ENCODE measurements at regions not wholly inside any gene's neighbourhood (a gene's known extent, or its start where the extent isn't known, plus 50 kb on each side); places are given as distances from the start of the nearest gene placed in this dataset.

DNA sequence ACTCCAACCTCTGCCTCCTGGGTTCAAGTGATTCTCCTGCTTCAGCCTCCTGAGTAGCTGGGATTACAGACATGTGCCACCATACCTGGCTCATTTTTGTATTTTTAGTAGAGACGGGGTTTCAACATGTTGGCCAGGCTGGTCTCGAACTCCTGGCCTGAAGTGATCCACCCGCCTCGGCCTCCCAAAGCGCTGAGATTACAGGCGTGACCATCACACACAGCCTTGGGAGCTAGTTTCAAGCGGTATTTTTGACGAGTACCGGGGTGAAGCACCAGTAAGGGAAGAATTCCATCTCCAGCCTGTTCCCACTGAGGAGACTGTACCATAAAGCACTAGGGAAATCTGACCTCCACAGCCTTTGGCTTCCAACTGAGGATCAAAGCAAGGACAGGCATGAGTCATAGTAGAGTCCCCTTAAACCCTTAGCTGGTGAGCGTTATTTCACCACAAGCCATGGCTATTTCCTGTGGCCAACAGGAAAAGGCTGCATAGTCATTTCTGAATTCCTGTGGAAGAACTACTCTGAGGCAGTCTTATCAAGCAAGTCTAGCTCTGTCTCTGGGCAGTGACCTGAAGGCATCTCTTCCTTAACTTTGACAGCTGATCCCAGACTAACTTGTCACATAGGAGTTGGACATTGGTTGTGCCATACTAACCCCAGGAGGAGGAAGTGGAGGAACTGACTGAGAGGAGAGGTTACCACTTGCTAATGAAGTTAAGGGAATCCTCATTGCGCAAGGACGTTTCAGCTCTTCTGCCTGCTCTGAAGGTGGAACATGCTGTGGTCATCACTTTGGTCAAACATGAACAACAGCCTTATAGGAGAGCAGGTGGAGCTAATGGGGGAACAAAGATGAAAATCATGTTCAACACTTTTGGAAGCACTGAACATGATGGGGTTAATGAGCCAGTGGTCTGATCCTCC is 85.8 kb upstream of the DMRT1 start (continued):
- TF ChIP-seq, protein P1, sequence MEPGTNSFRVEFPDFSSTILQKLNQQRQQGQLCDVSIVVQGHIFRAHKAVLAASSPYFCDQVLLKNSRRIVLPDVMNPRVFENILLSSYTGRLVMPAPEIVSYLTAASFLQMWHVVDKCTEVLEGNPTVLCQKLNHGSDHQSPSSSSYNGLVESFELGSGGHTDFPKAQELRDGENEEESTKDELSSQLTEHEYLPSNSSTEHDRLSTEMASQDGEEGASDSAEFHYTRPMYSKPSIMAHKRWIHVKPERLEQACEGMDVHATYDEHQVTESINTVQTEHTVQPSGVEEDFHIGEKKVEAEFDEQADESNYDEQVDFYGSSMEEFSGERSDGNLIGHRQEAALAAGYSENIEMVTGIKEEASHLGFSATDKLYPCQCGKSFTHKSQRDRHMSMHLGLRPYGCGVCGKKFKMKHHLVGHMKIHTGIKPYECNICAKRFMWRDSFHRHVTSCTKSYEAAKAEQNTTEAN (CRISPR knock-in tag; conservative IDR thresholded peaks at IDR 0.05) = no peak
- TF ChIP-seq SIX1 (CRISPR knock-in tag; IDR thresholded peaks at IDR 0.05; ENCODE audit: borderline replicate concordance) (peak; percentile 65; the same call in 1 of the 2 replicates), BORCS8-MEF2B (CRISPR knock-in tag; IDR thresholded peaks at IDR 0.05) (no peak), FOXA3 (CRISPR knock-in tag; IDR thresholded peaks at IDR 0.05) (peak; percentile 47), ZNF317 (CRISPR knock-in tag; IDR thresholded peaks at IDR 0.05) (no peak), SMARCC2 (IDR thresholded peaks at IDR 0.05) (0 out of 2 replicates have a peak, but pooled peaks have one; percentile 17), KAT8 (CRISPR knock-in tag; IDR thresholded peaks at IDR 0.05) (peak; percentile 65), MYNN (CRISPR knock-in tag; IDR thresholded peaks at IDR 0.05; ENCODE audit: low read depth) (no peak), ZFP82 (CRISPR knock-in tag; IDR thresholded peaks at IDR 0.05; ENCODE audit: borderline replicate concordance) (no peak), CREB1 (IDR thresholded peaks at IDR 0.05) (no peak), CREB1 (CRISPR knock-in tag; IDR thresholded peaks at IDR 0.05) (peak; percentile 55; the same call in 1 of the 2 replicates), KLF16 (CRISPR knock-in tag; IDR thresholded peaks at IDR 0.05) (no peak), GATAD1 (CRISPR knock-in tag; IDR thresholded peaks at IDR 0.05) (peak; percentile 23; the same call in 1 of the 2 replicates), ETV5 (CRISPR knock-in tag; IDR thresholded peaks at IDR 0.05; ENCODE audit: borderline replicate concordance) (peak; percentile 85), CREM (IDR thresholded peaks at IDR 0.05) (peak; percentile 35), CREM (CRISPR knock-in tag; IDR thresholded peaks at IDR 0.05) (no peak), ZFX (CRISPR knock-in tag; IDR thresholded peaks at IDR 0.05; ENCODE audit: low read depth) (0 out of 2 replicates have a peak, but pooled peaks have one; percentile 9)
- TF ChIP-seq, protein P2, sequence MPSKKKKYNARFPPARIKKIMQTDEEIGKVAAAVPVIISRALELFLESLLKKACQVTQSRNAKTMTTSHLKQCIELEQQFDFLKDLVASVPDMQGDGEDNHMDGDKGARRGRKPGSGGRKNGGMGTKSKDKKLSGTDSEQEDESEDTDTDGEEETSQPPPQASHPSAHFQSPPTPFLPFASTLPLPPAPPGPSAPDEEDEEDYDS (CRISPR knock-in tag; IDR thresholded peaks at IDR 0.05) = peak; percentile 76
- TF ChIP-seq, protein P3, sequence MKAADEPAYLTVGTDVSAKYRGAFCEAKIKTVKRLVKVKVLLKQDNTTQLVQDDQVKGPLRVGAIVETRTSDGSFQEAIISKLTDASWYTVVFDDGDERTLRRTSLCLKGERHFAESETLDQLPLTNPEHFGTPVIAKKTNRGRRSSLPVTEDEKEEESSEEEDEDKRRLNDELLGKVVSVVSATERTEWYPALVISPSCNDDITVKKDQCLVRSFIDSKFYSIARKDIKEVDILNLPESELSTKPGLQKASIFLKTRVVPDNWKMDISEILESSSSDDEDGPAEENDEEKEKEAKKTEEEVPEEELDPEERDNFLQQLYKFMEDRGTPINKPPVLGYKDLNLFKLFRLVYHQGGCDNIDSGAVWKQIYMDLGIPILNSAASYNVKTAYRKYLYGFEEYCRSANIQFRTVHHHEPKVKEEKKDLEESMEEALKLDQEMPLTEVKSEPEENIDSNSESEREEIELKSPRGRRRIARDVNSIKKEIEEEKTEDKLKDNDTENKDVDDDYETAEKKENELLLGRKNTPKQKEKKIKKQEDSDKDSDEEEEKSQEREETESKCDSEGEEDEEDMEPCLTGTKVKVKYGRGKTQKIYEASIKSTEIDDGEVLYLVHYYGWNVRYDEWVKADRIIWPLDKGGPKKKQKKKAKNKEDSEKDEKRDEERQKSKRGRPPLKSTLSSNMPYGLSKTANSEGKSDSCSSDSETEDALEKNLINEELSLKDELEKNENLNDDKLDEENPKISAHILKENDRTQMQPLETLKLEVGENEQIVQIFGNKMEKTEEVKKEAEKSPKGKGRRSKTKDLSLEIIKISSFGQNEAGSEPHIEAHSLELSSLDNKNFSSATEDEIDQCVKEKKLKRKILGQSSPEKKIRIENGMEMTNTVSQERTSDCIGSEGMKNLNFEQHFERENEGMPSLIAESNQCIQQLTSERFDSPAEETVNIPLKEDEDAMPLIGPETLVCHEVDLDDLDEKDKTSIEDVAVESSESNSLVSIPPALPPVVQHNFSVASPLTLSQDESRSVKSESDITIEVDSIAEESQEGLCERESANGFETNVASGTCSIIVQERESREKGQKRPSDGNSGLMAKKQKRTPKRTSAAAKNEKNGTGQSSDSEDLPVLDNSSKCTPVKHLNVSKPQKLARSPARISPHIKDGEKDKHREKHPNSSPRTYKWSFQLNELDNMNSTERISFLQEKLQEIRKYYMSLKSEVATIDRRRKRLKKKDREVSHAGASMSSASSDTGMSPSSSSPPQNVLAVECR (CRISPR knock-in tag; IDR thresholded peaks at IDR 0.05; ENCODE audit: borderline replicate concordance) = 0 out of 2 replicates have a peak, but pooled peaks have one; percentile 30
- TF ChIP-seq, protein P4, sequence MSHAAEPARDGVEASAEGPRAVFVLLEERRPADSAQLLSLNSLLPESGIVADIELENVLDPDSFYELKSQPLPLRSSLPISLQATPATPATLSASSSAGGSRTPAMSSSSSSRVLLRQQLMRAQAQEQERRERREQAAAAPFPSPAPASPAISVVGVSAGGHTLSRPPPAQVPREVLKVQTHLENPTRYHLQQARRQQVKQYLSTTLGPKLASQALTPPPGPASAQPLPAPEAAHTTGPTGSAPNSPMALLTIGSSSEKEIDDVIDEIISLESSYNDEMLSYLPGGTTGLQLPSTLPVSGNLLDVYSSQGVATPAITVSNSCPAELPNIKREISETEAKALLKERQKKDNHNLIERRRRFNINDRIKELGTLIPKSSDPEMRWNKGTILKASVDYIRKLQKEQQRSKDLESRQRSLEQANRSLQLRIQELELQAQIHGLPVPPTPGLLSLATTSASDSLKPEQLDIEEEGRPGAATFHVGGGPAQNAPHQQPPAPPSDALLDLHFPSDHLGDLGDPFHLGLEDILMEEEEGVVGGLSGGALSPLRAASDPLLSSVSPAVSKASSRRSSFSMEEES (CRISPR knock-in tag; IDR thresholded peaks at IDR 0.05) = peak; percentile 35; the same call in 1 of the 2 replicates
- TF ChIP-seq, protein P5, sequence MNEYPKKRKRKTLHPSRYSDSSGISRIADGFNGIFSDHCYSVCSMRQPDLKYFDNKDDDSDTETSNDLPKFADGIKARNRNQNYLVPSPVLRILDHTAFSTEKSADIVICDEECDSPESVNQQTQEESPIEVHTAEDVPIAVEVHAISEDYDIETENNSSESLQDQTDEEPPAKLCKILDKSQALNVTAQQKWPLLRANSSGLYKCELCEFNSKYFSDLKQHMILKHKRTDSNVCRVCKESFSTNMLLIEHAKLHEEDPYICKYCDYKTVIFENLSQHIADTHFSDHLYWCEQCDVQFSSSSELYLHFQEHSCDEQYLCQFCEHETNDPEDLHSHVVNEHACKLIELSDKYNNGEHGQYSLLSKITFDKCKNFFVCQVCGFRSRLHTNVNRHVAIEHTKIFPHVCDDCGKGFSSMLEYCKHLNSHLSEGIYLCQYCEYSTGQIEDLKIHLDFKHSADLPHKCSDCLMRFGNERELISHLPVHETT (CRISPR knock-in tag; conservative IDR thresholded peaks at IDR 0.05) = peak; percentile 62; the same call in 1 of the 2 replicates

All from HepG2 (cell line).